Muscle layer of colon (tissue), 2 donors: ENCODE measurements at regions not wholly inside any gene's neighbourhood (a gene's known extent, or its start where the extent isn't known, plus 50 kb on each side); places are given as distances from the start of the nearest gene placed in this dataset.

Source experiments
- H3K27ac ChIP-seq: one replicate; pipeline ENCODE4 v1.7.0; 2013; ENCODE audit warnings: low read depth, mild to moderate bottlenecking, low read length, moderate library complexity
- H3K27me3 ChIP-seq, 2 donors: one replicate each; pipeline ENCODE4 v1.7.0; 2013; ENCODE audit warnings: low read length in 2 of 2, mild to moderate bottlenecking in 2 of 2; ENCODE audit not compliant: insufficient read depth in 2 of 2, control insufficient read depth in 1 of 2
- H3K36me3 ChIP-seq: one replicate; pipeline ENCODE4 v1.7.0; 2013; ENCODE audit warnings: mild to moderate bottlenecking, low read length; ENCODE audit not compliant: insufficient read depth
- H3K4me1 ChIP-seq: one replicate; pipeline ENCODE4 v1.7.0; 2013; ENCODE audit warnings: mild to moderate bottlenecking, low read length; ENCODE audit not compliant: insufficient read depth
- H3K4me3 ChIP-seq, 2 donors: one replicate each; pipeline ENCODE4 v1.7.0; 2013; ENCODE audit warnings: low read length in 2 of 2, low read depth in 1 of 2, mild to moderate bottlenecking in 1 of 2, moderate library complexity in 1 of 2
- H3K9ac ChIP-seq: one replicate; pipeline ENCODE4 v1.7.0; 2013; ENCODE audit warnings: low read length
- H3K9me3 ChIP-seq: one replicate; pipeline ENCODE4 v1.7.0; 2013; ENCODE audit warnings: mild to moderate bottlenecking, low read length
- donor health status: abdominal sarcoma.
- donor health status: Adenocarcinoma of cecum.

- Histone ChIP-seq H3K27ac (no peak overlapping the region), H3K27me3 (no peaks in the 10 kb centered on the region), H3K9ac (no peak overlapping the region), H3K4me3 (no peak overlapping the region), H3K36me3 (no peaks in the 10 kb centered on the region), H3K4me1 (no peaks in the 10 kb centered on the region), H3K9me3 (no peaks in the 10 kb centered on the region)
These were observed 133.0 kb downstream of the ZDHHC21 start for GRCh38 chr9:14560194-14560593.

GRCh38 chr9:14554886-14555285 lies 138.3 kb downstream of the ZDHHC21 start:
- no peaks in the 10 kb centered on the region for H3K9me3 ChIP-seq
- H3K27me3 ChIP-seq, result no peaks in the 10 kb centered on the region
- H3K4me3 ChIP-seq, result no peak overlapping the region
- no peak overlapping the region for H3K9ac ChIP-seq
- H3K4me1 ChIP-seq, result peaks cover 4% of the 10 kb centered on the region
- no peaks in the 10 kb centered on the region for H3K36me3 ChIP-seq
- H3K27ac ChIP-seq, result no peak overlapping the region

GRCh38 chr9:14547245-14548060 lies 145.8 kb downstream of the ZDHHC21 start:
- no peaks in the 10 kb centered on the region for H3K9me3 ChIP-seq
- no peak overlapping the region for H3K4me3 ChIP-seq
- H3K27ac ChIP-seq, result no peak overlapping the region
- H3K27me3 ChIP-seq, result no peaks in the 10 kb centered on the region
- no peaks in the 10 kb centered on the region for H3K36me3 ChIP-seq
- H3K4me1 ChIP-seq, result no peaks in the 10 kb centered on the region
- no peak overlapping the region for H3K9ac ChIP-seq

- no peaks in the 10 kb centered on the region for H3K27me3 ChIP-seq
- H3K9me3 ChIP-seq, result no peaks in the 10 kb centered on the region
- no peaks in the 10 kb centered on the region for H3K4me1 ChIP-seq
- H3K27ac ChIP-seq, result no peak overlapping the region
- no peak overlapping the region for H3K4me3 ChIP-seq
- no peaks in the 10 kb centered on the region for H3K36me3 ChIP-seq
- H3K9ac ChIP-seq, result no peak overlapping the region
These were observed 146.5 kb downstream of the ZDHHC21 start for GRCh38 chr9:14546693-14547092.

GRCh38 chr9:14542071-14542470 lies 151.2 kb downstream of the ZDHHC21 start:
- Histone ChIP-seq H3K36me3 (no peaks in the 10 kb centered on the region), H3K9ac (no peak overlapping the region), H3K9me3 (no peaks in the 10 kb centered on the region), H3K4me3 (no peak overlapping the region), H3K4me1 (no peaks in the 10 kb centered on the region), H3K27me3 (no peaks in the 10 kb centered on the region), H3K27ac (no peak overlapping the region)

- no peaks in the 10 kb centered on the region for H3K4me1 ChIP-seq
- no peak overlapping the region for H3K27ac ChIP-seq
- H3K36me3 ChIP-seq, result no peaks in the 10 kb centered on the region
- no peak overlapping the region for H3K4me3 ChIP-seq
- no peak overlapping the region for H3K9ac ChIP-seq
- no peaks in the 10 kb centered on the region for H3K9me3 ChIP-seq
- H3K27me3 ChIP-seq, result no peaks in the 10 kb centered on the region
These were observed 154.7 kb downstream of the ZDHHC21 start for GRCh38 chr9:14538526-14538925.

- no peaks in the 10 kb centered on the region for H3K27me3 ChIP-seq
- no peaks in the 10 kb centered on the region for H3K9me3 ChIP-seq
- H3K36me3 ChIP-seq, result no peaks in the 10 kb centered on the region
- H3K4me3 ChIP-seq, result no peak overlapping the region
- H3K4me1 ChIP-seq, result no peaks in the 10 kb centered on the region
- H3K9ac ChIP-seq, result no peak overlapping the region
- no peak overlapping the region for H3K27ac ChIP-seq
These were observed 157.9 kb downstream of the ZDHHC21 start for GRCh38 chr9:14535161-14535955.

GRCh38 chr9:14533867-14534640 lies 159.2 kb downstream of the ZDHHC21 start:
- H3K27me3 ChIP-seq, result no peaks in the 10 kb centered on the region
- no peaks in the 10 kb centered on the region for H3K36me3 ChIP-seq
- peaks cover 6% of the 10 kb centered on the region for H3K4me1 ChIP-seq
- H3K4me3 ChIP-seq, result no peak overlapping the region
- no peaks in the 10 kb centered on the region for H3K9me3 ChIP-seq
- H3K27ac ChIP-seq, result no peak overlapping the region
- H3K9ac ChIP-seq, result no peak overlapping the region

- H3K27me3 ChIP-seq, result no peaks in the 10 kb centered on the region
These were observed 160.6 kb downstream of the ZDHHC21 start for GRCh38 chr9:14532456-14533115.

GRCh38 chr9:14531341-14532269 lies 161.6 kb downstream of the ZDHHC21 start:
- H3K4me3 ChIP-seq, result no peak overlapping the region
- no peak overlapping the region for H3K27ac ChIP-seq
- no peaks in the 10 kb centered on the region for H3K36me3 ChIP-seq

More at GRCh38 chr9:14532456-14533115, 160.6 kb downstream of the ZDHHC21 start:
- Histone ChIP-seq H3K9me3 (no peaks in the 10 kb centered on the region), H3K4me1 (peaks cover 6% of the 10 kb centered on the region), H3K27ac (no peak overlapping the region), H3K4me3 (no peak overlapping the region), H3K36me3 (no peaks in the 10 kb centered on the region), H3K9ac (no peak overlapping the region)

More at GRCh38 chr9:14531341-14532269, 161.6 kb downstream of the ZDHHC21 start:
- H3K27me3 ChIP-seq, result no peaks in the 10 kb centered on the region
- no peak overlapping the region for H3K9ac ChIP-seq
- no peaks in the 10 kb centered on the region for H3K9me3 ChIP-seq
- peaks cover 6% of the 10 kb centered on the region for H3K4me1 ChIP-seq
